Transverse colon (tissue), 4 donors: ENCODE measurements at regions not wholly inside any gene's neighbourhood (a gene's known extent, or its start where the extent isn't known, plus 50 kb on each side); places are given as distances from the start of the nearest gene placed in this dataset.

Source experiments
- EP300 ChIP-seq: sonication (generic); formaldehyde crosslinking; IDR thresholded peaks from one replicate; pipeline ENCODE4 v1.6.1; 2017; ENCODE audit warnings: antibody characterized with exemption, low read depth
- POLR2A ChIP-seq: fragments of 450-650 bp; IDR thresholded peaks from one replicate; pipeline ENCODE4 v1.6.1; 2016; ENCODE audit warnings: antibody characterized with exemption, mild to moderate bottlenecking, moderate library complexity
- POLR2AphosphoS5 ChIP-seq, 3 donors: sonication (generic); formaldehyde crosslinking; IDR thresholded peaks; one replicate each; pipeline ENCODE4 v1.6.1; 2016; ENCODE audit warnings: antibody characterized with exemption in 3 of 3
- TF ChIP-seq, protein P1 (sequence below), 5 experiments: fragments of 200-600 bp in 3 of 5; fragments of 450-650 bp in 2 of 5; sonication (generic) in 3 of 5; IDR thresholded peaks; 1 replicate in 2 of 5; 2 replicates in 3 of 5; pipeline ENCODE4 v1.5.1; 2016 to 2017; ENCODE audit warnings: antibody characterized with exemption in 5 of 5, inconsistent platforms in 3 of 5, mild to moderate bottlenecking in 2 of 5, moderate library complexity in 1 of 5

DNA sequence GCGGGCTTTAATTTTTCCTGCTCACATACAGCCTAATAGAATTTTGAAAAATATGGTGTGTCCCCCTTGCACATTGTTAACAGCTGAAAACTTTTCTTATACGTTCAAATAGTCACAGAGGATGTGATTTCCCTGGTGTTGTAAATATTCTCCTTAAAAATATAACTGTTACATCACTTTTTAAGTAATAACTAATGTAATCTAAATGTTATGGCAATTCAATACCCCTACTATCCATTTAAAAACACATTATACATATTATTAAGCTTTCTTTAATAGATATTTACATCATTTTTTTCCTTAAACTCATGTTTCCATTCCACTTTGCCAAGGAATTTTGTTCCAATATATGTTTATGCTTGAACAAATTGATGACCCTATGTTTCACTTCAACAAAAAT lies 85.5 kb upstream of the S1PR1 start:
- TF ChIP-seq POLR2A (no peak), POLR2AphosphoS5 (IDR thresholded peaks at IDR 0.05) (no peak), EP300 (no peak)
- TF ChIP-seq, protein P1, sequence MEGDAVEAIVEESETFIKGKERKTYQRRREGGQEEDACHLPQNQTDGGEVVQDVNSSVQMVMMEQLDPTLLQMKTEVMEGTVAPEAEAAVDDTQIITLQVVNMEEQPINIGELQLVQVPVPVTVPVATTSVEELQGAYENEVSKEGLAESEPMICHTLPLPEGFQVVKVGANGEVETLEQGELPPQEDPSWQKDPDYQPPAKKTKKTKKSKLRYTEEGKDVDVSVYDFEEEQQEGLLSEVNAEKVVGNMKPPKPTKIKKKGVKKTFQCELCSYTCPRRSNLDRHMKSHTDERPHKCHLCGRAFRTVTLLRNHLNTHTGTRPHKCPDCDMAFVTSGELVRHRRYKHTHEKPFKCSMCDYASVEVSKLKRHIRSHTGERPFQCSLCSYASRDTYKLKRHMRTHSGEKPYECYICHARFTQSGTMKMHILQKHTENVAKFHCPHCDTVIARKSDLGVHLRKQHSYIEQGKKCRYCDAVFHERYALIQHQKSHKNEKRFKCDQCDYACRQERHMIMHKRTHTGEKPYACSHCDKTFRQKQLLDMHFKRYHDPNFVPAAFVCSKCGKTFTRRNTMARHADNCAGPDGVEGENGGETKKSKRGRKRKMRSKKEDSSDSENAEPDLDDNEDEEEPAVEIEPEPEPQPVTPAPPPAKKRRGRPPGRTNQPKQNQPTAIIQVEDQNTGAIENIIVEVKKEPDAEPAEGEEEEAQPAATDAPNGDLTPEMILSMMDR (IDR thresholded peaks at IDR 0.05) = no peak
